ENCODE measurements at regions not wholly inside any gene's neighbourhood (a gene's known extent, or its start where the extent isn't known, plus 50 kb on each side); places are given as distances from the start of the nearest gene placed in this dataset.
A peak's percentile ranks its signal among the peaks of the same experiment; 100 is the strongest.
"Not testable (repeated sequence)": the region's sequence is repeated elsewhere in the genome, so short reads cannot be mapped to it uniquely, and the experiment has no call there.

- no peak for DNase-seq (ENCODE audit: low spot score)
Observed at GRCh38 chr4:153936121-153936520, 147.2 kb upstream of the SFRP2 start.

- DNase-seq (ENCODE audit: low spot score) = no peak
Observed at GRCh38 chr4:153934688-153935017, 145.8 kb upstream of the SFRP2 start.

- DNase-seq (ENCODE audit: low spot score) = peak; percentile 13
Observed at GRCh38 chr4:153933915-153934687, 145.2 kb upstream of the SFRP2 start.

- no peak for DNase-seq (ENCODE audit: low spot score)
Observed at GRCh38 chr4:153931804-153932203, 142.9 kb upstream of the SFRP2 start.

GRCh38 chr4:153929675-153930074 lies 140.8 kb upstream of the SFRP2 start:
- peak; percentile 33 for DNase-seq (ENCODE audit: low spot score)

- no peak for DNase-seq (ENCODE audit: low spot score)
Observed at GRCh38 chr4:153927451-153927850, 138.6 kb upstream of the SFRP2 start.

GRCh38 chr4:153922148-153922547 lies 133.3 kb upstream of the SFRP2 start:
- DNase-seq (ENCODE audit: low spot score) = no peak

- DNase-seq (ENCODE audit: low spot score) = no peak
Observed at GRCh38 chr4:153919667-153920066, 130.8 kb upstream of the SFRP2 start.

GRCh38 chr4:153916273-153916755 lies 127.4 kb upstream of the SFRP2 start:
- DNase-seq (ENCODE audit: low spot score) = no peak

- DNase-seq (ENCODE audit: low spot score) = no peak
Observed at GRCh38 chr4:153912301-153912700, 123.4 kb upstream of the SFRP2 start.

- no peak for DNase-seq (ENCODE audit: low spot score)
Observed at GRCh38 chr4:153909672-153910071, 120.8 kb upstream of the SFRP2 start.

GRCh38 chr4:153906231-153906630 lies 117.3 kb upstream of the SFRP2 start:
- DNase-seq (ENCODE audit: low spot score) = no peak

- DNase-seq (ENCODE audit: low spot score) = no peak
Observed at GRCh38 chr4:153905231-153905630, 116.3 kb upstream of the SFRP2 start.

GRCh38 chr4:153904011-153904410 lies 115.1 kb upstream of the SFRP2 start:
- no peak for DNase-seq (ENCODE audit: low spot score)

GRCh38 chr4:153901220-153901619 lies 112.3 kb upstream of the SFRP2 start:
- DNase-seq (ENCODE audit: low spot score) = peak; percentile 42

- DNase-seq (ENCODE audit: low spot score) = no peak
Observed at GRCh38 chr4:153900426-153900825, 111.5 kb upstream of the SFRP2 start.

GRCh38 chr4:153890761-153891160 lies 101.9 kb upstream of the SFRP2 start:
- no peak for DNase-seq (ENCODE audit: low spot score)

GRCh38 chr4:153887217-153887616 lies 98.3 kb upstream of the SFRP2 start:
- DNase-seq (ENCODE audit: low spot score) = no peak

- DNase-seq (ENCODE audit: low spot score) = no peak
Observed at GRCh38 chr4:153884325-153884724, 95.4 kb upstream of the SFRP2 start.

- no peak for DNase-seq (ENCODE audit: low spot score)
Observed at GRCh38 chr4:153880983-153881382, 92.1 kb upstream of the SFRP2 start.

- peak; percentile 4 for DNase-seq (ENCODE audit: low spot score)
Observed at GRCh38 chr4:153877898-153878297, 89.0 kb upstream of the SFRP2 start.

- no peak for DNase-seq (ENCODE audit: low spot score)
Observed at GRCh38 chr4:153873741-153874140, 84.9 kb upstream of the SFRP2 start.

- DNase-seq (ENCODE audit: low spot score) = not testable (repeated sequence)
Observed at GRCh38 chr4:153866766-153867165, 77.9 kb upstream of the SFRP2 start.

- no peak for DNase-seq (ENCODE audit: low spot score)
Observed at GRCh38 chr4:153852501-153852900, 63.6 kb upstream of the SFRP2 start.

Measured in Ammon's horn (tissue), 1 donor.